CD4-positive, alpha-beta T cell (primary cell): ENCODE measurements at regions not wholly inside any gene's neighbourhood (a gene's known extent, or its start where the extent isn't known, plus 50 kb on each side); places are given as distances from the start of the nearest gene placed in this dataset.

Experiments
- ATAC-seq: fragments of 200-7000 bp; cut with Tn5 transposase; one replicate; pipeline ENCODE4 v1.10.0; 2022; ENCODE audit warnings: mild to moderate bottlenecking; ENCODE audit not compliant: poor library complexity
- CTCF ChIA-PET: fragments of 350-600 bp; sonication (Branson Sonifier 250); formaldehyde crosslinking; loops from one replicate; lab custom pipeline; 2021; ENCODE audit warnings: antibody characterized with exemption, inconsistent platforms; lab: Charles Lee
- POLR2A ChIA-PET: fragments of 350-600 bp; sonication (Branson Sonifier 250); formaldehyde crosslinking; loops from one replicate; lab custom pipeline; 2021; ENCODE audit warnings: antibody characterized with exemption, inconsistent platforms; lab: Charles Lee
- DNase-seq, 14 experiments: peaks; one replicate each; pipeline ENCODE4 v3.0.0-alpha.2; 2013 to 2020; ENCODE audit warnings: mixed read lengths in 2 of 14
- H3K27ac ChIP-seq, 2 donors: one replicate each; pipeline versions ENCODE4 v1.5.1 to v1.7.0; 2013; ENCODE audit warnings: low read length in 2 of 2, low read depth in 1 of 2, mild to moderate bottlenecking in 1 of 2
- H3K27me3 ChIP-seq, 2 experiments: 1 replicate in 1 of 2; 2 replicates in 1 of 2; pipeline versions ENCODE4 v1.6.1 to v1.7.0; 2013; ENCODE audit warnings: low read length in 2 of 2, control low read depth in 1 of 2, mild to moderate bottlenecking in 1 of 2, moderate library complexity in 1 of 2; ENCODE audit not compliant: insufficient read depth in 2 of 2, control insufficient read depth in 1 of 2
- H3K36me3 ChIP-seq: one replicate; pipeline ENCODE4 v1.6.1; 2013; ENCODE audit warnings: low read length, control low read depth; ENCODE audit not compliant: insufficient read depth
- H3K4me1 ChIP-seq: one replicate; pipeline ENCODE4 v1.6.1; 2013; ENCODE audit warnings: low read length, control low read depth; ENCODE audit not compliant: insufficient read depth
- H3K4me3 ChIP-seq: one replicate; pipeline ENCODE4 v1.5.1; 2013; ENCODE audit warnings: mild to moderate bottlenecking, low read length, moderate library complexity
- H3K9me3 ChIP-seq, 2 experiments: 1 replicate in 1 of 2; 2 replicates in 1 of 2; pipeline versions ENCODE4 v1.6.1 to v1.7.0; 2013; ENCODE audit warnings: low read length in 2 of 2, mild to moderate bottlenecking in 2 of 2, control low read depth in 1 of 2, moderate library complexity in 1 of 2; ENCODE audit not compliant: control insufficient read depth in 1 of 2, insufficient read depth in 1 of 2
- H3K27ac Mint-ChIP-seq: one replicate; pipeline ENCODE4 v1.8.0; 2020; ENCODE audit warnings: mixed read lengths
- H3K27me3 Mint-ChIP-seq: one replicate; pipeline ENCODE4 v1.8.0; 2021; ENCODE audit warnings: mixed read lengths
- H3K36me3 Mint-ChIP-seq: one replicate; pipeline ENCODE4 v1.8.0; 2021; ENCODE audit warnings: low read depth, mixed read lengths
- H3K4me1 Mint-ChIP-seq: one replicate; pipeline ENCODE4 v1.8.0; 2021; ENCODE audit warnings: low read depth, mixed read lengths
- H3K4me3 Mint-ChIP-seq: one replicate; pipeline ENCODE4 v1.8.0; 2020; ENCODE audit warnings: mild to moderate bottlenecking, mixed read lengths
- H3K9me3 Mint-ChIP-seq: one replicate; pipeline ENCODE4 v1.8.0; 2020; ENCODE audit warnings: mixed read lengths
- intact Hi-C, 2 experiments: fragments of 100-400 bp; cut with DNase I in 1 of 2; cut with micrococcal nuclease in 1 of 2; formaldehyde crosslinking; loops; one replicate each; pipeline versions ENCODE4 v1.15.1 to v1.9.0; 2023 to 2025; cut with DNase I, micrococcal nuclease
- TF ChIP-seq, protein P1 (sequence below): fragments of 200-600 bp; IDR thresholded peaks from one replicate; pipeline ENCODE4 v1.8.0; 2022; ENCODE audit warnings: antibody characterized with exemption, mild to moderate bottlenecking

DNA sequence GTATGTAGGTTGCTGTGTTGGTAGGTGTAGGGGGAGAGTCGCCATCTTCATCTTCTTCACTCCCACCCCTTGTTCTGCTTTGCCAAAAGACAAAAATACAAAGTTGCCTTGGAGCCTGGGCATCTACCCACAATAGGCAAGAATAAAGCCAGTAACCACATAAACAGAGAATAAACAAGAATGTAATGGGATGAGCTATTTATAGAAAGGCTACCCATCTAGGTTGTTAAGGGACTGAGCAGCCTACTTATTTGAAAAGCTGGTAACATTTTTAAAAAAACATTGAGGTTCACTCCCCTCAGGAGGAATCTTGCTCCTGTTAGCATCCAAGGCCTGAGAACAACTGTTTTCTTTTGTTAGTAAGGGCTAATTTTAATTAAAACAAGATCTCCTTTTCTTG, 301.4 kb upstream of the STXBP5 start:
- intact Hi-C loops: loop anchor here (5.0 kb wide), 2 partner anchors 379 to 384 kb away; no protein-coding TSS in a partner anchor
- DNase-seq (no peak), ATAC-seq (no peak)
- H3K9me3 ChIP-seq: no peaks in the 10 kb centered on the region
- H3K9me3 Mint-ChIP-seq: no peaks in the 10 kb centered on the region
- H3K27ac Mint-ChIP-seq: no peak overlapping the region
- no peaks in the 10 kb centered on the region for H3K27me3 ChIP-seq
- H3K36me3 ChIP-seq: no peaks in the 10 kb centered on the region
- no peak overlapping the region for H3K4me3 Mint-ChIP-seq
- TF ChIP-seq, protein P1, sequence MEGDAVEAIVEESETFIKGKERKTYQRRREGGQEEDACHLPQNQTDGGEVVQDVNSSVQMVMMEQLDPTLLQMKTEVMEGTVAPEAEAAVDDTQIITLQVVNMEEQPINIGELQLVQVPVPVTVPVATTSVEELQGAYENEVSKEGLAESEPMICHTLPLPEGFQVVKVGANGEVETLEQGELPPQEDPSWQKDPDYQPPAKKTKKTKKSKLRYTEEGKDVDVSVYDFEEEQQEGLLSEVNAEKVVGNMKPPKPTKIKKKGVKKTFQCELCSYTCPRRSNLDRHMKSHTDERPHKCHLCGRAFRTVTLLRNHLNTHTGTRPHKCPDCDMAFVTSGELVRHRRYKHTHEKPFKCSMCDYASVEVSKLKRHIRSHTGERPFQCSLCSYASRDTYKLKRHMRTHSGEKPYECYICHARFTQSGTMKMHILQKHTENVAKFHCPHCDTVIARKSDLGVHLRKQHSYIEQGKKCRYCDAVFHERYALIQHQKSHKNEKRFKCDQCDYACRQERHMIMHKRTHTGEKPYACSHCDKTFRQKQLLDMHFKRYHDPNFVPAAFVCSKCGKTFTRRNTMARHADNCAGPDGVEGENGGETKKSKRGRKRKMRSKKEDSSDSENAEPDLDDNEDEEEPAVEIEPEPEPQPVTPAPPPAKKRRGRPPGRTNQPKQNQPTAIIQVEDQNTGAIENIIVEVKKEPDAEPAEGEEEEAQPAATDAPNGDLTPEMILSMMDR: peak; percentile 8
- no peaks in the 10 kb centered on the region for H3K4me1 ChIP-seq
- H3K27ac ChIP-seq: no peak overlapping the region
- no peak overlapping the region for H3K4me3 ChIP-seq
- ChIA-PET POLR2A (interaction anchor here (1.4 kb wide), 1 partner anchor 302 kb away, joined by 3 read pairs; the partner anchor contains the start of gene STXBP5), CTCF (interaction anchor here (0.6 kb wide), 1 partner anchor 1563 kb away, joined by 5 read pairs; no protein-coding TSS in a partner anchor)
- no peaks in the 10 kb centered on the region for H3K36me3 Mint-ChIP-seq
- peaks cover 3% of the 10 kb centered on the region for H3K27me3 Mint-ChIP-seq
- H3K4me1 Mint-ChIP-seq: no peaks in the 10 kb centered on the region

DNA sequence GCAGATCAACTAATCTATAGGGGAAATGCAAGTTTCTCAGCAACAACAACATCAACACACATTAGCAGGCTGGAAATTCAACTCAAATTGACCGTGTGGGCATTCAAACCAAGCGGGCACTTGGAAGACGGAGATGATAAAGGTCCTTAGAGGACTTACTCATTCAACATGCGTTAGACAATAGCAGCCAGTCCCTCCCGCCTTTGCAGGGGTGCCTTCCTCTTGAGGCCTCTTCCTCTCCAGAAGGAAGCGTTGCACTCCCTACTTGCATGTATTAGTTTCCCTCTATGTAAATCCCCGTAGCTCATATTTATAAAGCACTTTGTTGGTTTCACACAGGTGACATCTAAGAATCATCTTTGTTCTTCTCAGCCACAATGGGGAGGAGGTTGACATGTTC, 300.8 kb upstream of the STXBP5 start:
- no peak for DNase-seq
- H3K27ac ChIP-seq: no peak overlapping the region
- CTCF ChIA-PET: no interaction called here

GRCh38 chr6:146904596-146904995, 299.6 kb upstream of the STXBP5 start:
- no peak overlapping the region for H3K4me3 Mint-ChIP-seq
- no peaks in the 10 kb centered on the region for H3K9me3 ChIP-seq
- H3K27ac ChIP-seq: no peak overlapping the region
- no peaks in the 10 kb centered on the region for H3K36me3 ChIP-seq
- intact Hi-C loops: loop anchor here (5.0 kb wide), 2 partner anchors 378 to 383 kb away; no protein-coding TSS in a partner anchor
- no peaks in the 10 kb centered on the region for H3K27me3 ChIP-seq
- DNase-seq (no peak), ATAC-seq (no peak)
- no peak overlapping the region for H3K27ac Mint-ChIP-seq
- no peaks in the 10 kb centered on the region for H3K36me3 Mint-ChIP-seq
- ChIA-PET POLR2A (no interaction called here), CTCF (interaction anchor here (1.8 kb wide), 1 partner anchor 17 kb away, joined by 4 read pairs; no protein-coding TSS in a partner anchor)
- no peaks in the 10 kb centered on the region for H3K9me3 Mint-ChIP-seq
- no peaks in the 10 kb centered on the region for H3K4me1 ChIP-seq
- peaks cover 3% of the 10 kb centered on the region for H3K27me3 Mint-ChIP-seq
- H3K4me3 ChIP-seq: no peak overlapping the region
- TF ChIP-seq, protein P1: no peak
- H3K4me1 Mint-ChIP-seq: no peaks in the 10 kb centered on the region

More for the DNA sequence above, 300.8 kb upstream of the STXBP5 start:
- Mint-ChIP-seq H3K4me3 (no peak overlapping the region), H3K27me3 (peaks cover 3% of the 10 kb centered on the region), H3K4me1 (no peaks in the 10 kb centered on the region), H3K9me3 (no peaks in the 10 kb centered on the region), H3K36me3 (no peaks in the 10 kb centered on the region), H3K27ac (no peak overlapping the region)
- no peak overlapping the region for H3K4me3 ChIP-seq
- no peaks in the 10 kb centered on the region for H3K4me1 ChIP-seq
- POLR2A ChIA-PET: interaction anchor here (1.4 kb wide), 1 partner anchor 301 kb away, joined by 3 read pairs; the partner anchor contains the start of gene STXBP5
- H3K9me3 ChIP-seq: no peaks in the 10 kb centered on the region
- ATAC-seq: no peak
- TF ChIP-seq, protein P1: no peak
- H3K27me3 ChIP-seq: no peaks in the 10 kb centered on the region
- H3K36me3 ChIP-seq: no peaks in the 10 kb centered on the region
- intact Hi-C loops: loop anchor here (5.0 kb wide), 2 partner anchors 379 to 384 kb away; no protein-coding TSS in a partner anchor
